ENCODE measurements at regions not wholly inside any gene's neighbourhood (a gene's known extent, or its start where the extent isn't known, plus 50 kb on each side); places are given as distances from the start of the nearest gene placed in this dataset.

DNA sequence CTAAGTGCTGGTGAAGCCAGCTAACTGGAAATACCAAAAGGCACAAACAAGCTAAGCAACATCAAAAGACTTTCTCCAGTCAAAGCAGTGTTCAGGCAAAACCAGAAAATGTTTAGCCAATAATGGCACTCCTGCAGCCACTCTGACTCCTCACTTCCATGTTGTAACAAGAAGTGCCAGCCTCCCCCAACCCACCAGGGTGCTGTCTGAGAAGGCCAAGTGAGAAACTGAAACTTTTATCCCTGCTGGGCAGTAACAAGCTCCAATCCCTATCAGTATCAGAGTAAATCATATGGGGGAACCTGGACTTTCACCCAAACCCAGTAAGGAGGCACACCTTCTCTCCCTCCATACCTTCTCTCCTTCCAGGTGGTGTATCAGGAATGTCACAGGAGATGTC, 414.8 kb upstream of the NMUR2 start:
- no peak for DNase-seq
- Histone ChIP-seq H3K27ac (no peak overlapping the region), H3K4me1 (no peaks in the 10 kb centered on the region), H3K36me3 (no peaks in the 10 kb centered on the region), H3K27me3 (no peaks in the 10 kb centered on the region), H3K4me3 (no peak overlapping the region), H3K9me3 (no peaks in the 10 kb centered on the region)
- TF ChIP-seq POLR2A (IDR thresholded peaks at IDR 0.05) = no peak
- TF ChIP-seq, protein P1, sequence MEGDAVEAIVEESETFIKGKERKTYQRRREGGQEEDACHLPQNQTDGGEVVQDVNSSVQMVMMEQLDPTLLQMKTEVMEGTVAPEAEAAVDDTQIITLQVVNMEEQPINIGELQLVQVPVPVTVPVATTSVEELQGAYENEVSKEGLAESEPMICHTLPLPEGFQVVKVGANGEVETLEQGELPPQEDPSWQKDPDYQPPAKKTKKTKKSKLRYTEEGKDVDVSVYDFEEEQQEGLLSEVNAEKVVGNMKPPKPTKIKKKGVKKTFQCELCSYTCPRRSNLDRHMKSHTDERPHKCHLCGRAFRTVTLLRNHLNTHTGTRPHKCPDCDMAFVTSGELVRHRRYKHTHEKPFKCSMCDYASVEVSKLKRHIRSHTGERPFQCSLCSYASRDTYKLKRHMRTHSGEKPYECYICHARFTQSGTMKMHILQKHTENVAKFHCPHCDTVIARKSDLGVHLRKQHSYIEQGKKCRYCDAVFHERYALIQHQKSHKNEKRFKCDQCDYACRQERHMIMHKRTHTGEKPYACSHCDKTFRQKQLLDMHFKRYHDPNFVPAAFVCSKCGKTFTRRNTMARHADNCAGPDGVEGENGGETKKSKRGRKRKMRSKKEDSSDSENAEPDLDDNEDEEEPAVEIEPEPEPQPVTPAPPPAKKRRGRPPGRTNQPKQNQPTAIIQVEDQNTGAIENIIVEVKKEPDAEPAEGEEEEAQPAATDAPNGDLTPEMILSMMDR (IDR thresholded peaks at IDR 0.05) = no peak

DNA sequence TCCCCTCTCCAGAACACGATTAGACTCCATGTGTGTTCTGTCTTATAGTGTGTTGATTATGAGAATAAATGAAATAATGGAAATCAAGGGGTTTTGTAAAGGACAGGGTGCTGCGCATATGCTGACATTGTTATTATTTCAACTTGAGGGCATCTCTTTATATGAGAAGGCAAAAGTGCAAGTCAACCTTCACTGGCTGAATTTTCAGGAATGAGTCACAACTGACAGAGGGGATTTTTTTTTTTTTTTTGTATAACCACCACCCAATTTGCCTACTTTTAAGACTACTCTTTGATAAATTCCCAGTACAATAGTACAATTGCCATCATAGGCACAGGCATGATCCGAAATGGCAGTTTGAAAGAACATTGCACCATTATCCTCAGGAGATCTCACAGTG, 419.2 kb upstream of the NMUR2 start:
- no peak for DNase-seq
- Histone ChIP-seq H3K4me1 (no peaks in the 10 kb centered on the region), H3K27ac (no peak overlapping the region), H3K27me3 (no peaks in the 10 kb centered on the region), H3K4me3 (no peak overlapping the region), H3K36me3 (no peaks in the 10 kb centered on the region), H3K9me3 (no peaks in the 10 kb centered on the region)
- TF ChIP-seq, protein P1 (IDR thresholded peaks at IDR 0.05) = no peak
- no peak for TF ChIP-seq POLR2A (IDR thresholded peaks at IDR 0.05)

DNA sequence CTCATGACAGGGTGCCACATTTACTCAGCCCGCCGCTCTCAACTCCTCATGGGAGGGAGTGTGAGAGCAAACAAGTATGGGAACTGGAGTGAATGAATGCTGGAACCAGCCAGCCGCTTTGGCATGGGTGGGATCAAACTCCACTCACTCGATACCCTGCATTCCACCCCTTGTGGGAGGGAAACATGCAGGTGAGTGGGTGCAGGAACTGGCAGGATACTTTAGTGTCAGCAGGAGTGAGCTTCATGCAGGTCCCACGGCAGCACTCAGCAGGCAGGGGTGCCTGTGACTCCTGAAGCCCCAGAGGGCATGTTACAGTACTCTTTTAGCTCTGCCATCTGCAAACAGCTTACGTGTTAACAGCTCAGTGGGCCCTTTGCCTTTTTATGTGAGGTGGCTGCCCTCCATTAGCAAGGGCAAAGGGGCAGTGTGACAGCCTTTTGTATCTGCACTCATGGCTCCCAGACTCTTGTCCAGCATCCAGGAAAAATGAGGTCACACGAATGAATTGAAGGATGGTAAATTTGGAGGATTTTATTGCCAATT, 433.2 kb upstream of the NMUR2 start:
- H3K4me3 ChIP-seq = no peak overlapping the region
- TF ChIP-seq, protein P1 (IDR thresholded peaks at IDR 0.05) = no peak
- no peak for TF ChIP-seq POLR2A (IDR thresholded peaks at IDR 0.05)
- no peaks in the 10 kb centered on the region for H3K9me3 ChIP-seq
- no peak overlapping the region for H3K27ac ChIP-seq
- H3K27me3 ChIP-seq = no peaks in the 10 kb centered on the region
- DNase-seq = no peak
- H3K36me3 ChIP-seq = no peaks in the 10 kb centered on the region
- H3K4me1 ChIP-seq = no peaks in the 10 kb centered on the region

DNA sequence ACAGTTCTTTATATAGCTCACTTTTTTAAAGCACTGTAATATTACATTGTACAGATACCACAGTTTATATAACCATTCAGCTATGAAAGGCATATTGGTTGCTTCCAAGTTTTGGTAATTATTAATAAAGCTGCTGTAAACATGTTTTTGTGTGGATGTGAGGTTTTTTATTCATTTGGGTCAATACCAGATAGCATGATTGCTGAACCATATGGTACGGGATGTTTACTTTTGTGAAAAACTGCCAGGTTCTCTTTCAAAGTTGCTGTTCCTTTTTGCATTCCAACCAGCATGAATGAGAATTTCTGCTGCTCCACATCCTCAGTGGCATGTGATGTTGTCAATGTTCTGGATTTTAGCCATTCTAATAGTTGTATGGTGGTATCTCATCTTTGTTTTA, 439.6 kb upstream of the NMUR2 start:
- DNase-seq = no peak
- TF ChIP-seq, protein P1 (IDR thresholded peaks at IDR 0.05) = no peak
- no peak for TF ChIP-seq POLR2A (IDR thresholded peaks at IDR 0.05)
- no peak overlapping the region for H3K4me3 ChIP-seq
- no peaks in the 10 kb centered on the region for H3K4me1 ChIP-seq
- no peaks in the 10 kb centered on the region for H3K27me3 ChIP-seq
- no peaks in the 10 kb centered on the region for H3K36me3 ChIP-seq
- no peak overlapping the region for H3K27ac ChIP-seq
- H3K9me3 ChIP-seq = no peaks in the 10 kb centered on the region

DNA sequence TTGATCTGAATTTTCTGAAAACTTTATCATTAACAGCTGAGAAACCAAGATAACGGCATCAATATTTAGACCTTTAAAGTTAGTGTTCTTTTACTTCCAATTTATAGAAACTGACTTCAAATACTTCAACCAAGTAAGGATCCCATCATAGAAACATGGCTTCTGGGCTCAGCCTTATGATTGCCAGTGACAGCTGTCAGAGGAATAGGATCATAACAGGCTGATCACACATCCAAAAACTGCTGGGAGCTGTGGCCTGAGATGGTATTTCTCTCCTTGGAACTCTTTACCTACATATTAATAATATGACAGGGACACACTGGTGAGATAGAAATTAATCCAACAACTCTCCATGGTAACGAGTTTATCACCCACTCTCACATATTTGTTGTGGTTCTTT, 448.3 kb upstream of the NMUR2 start:
- Histone ChIP-seq H3K27ac (no peak overlapping the region), H3K36me3 (no peaks in the 10 kb centered on the region), H3K4me1 (no peaks in the 10 kb centered on the region), H3K27me3 (no peaks in the 10 kb centered on the region), H3K4me3 (no peak overlapping the region), H3K9me3 (no peaks in the 10 kb centered on the region)
- TF ChIP-seq POLR2A (IDR thresholded peaks at IDR 0.05) = no peak
- TF ChIP-seq, protein P1 (IDR thresholded peaks at IDR 0.05) = no peak
- DNase-seq = no peak

DNA sequence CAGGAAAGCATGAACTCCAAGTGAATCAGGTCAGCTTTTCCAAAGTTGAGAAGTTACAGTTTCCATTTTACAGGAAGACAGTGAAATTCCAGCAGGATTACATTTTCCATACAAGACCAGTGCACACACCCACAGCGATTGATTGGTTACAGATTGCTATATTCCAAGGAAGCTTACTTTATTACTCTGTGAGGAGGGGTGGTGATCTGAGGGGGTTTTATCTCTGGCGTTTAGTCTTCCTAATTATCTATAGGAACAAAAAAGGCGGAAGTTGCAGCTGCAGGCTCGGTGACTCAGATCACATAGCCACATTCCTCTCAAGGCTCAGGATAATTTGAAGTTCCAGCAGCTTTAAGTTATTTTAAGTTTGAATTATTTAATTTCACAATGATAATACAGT, 450.4 kb upstream of the NMUR2 start:
- H3K36me3 ChIP-seq = no peaks in the 10 kb centered on the region
- TF ChIP-seq, protein P1 (IDR thresholded peaks at IDR 0.05) = no peak
- TF ChIP-seq POLR2A (IDR thresholded peaks at IDR 0.05) = no peak
- H3K27ac ChIP-seq = no peak overlapping the region
- no peak for DNase-seq
- H3K4me3 ChIP-seq = no peak overlapping the region
- no peaks in the 10 kb centered on the region for H3K9me3 ChIP-seq
- H3K4me1 ChIP-seq = no peaks in the 10 kb centered on the region
- H3K27me3 ChIP-seq = no peaks in the 10 kb centered on the region

Measured in Peyer's patch (tissue), 4 donors.